ENCODE measurements at regions not wholly inside any gene's neighbourhood (a gene's known extent, or its start where the extent isn't known, plus 50 kb on each side); places are given as distances from the start of the nearest gene placed in this dataset.
"Not testable (repeated sequence)": the region's sequence is repeated elsewhere in the genome, so short reads cannot be mapped to it uniquely, and the experiment has no call there.

DNA sequence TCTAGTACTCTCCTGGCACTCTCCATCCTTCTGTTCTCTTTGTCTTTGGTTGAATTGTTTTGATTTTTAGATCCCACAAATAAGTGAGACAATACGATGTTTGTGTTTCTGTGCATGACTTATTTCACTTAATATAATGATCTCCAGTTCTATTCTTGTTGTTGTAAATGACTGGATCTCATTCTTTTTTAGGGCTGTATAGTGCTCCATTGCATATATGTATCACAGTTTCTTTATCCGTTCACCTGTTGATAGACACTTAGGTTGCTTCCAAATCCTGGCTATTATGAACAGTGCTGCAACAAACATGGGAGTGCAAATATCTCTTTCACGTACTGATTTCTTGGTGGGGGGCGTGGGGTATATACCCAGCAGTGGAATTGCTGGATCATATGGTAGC is 245.0 kb downstream of the ADCYAP1 start:
- DNase-seq = no peak

DNA sequence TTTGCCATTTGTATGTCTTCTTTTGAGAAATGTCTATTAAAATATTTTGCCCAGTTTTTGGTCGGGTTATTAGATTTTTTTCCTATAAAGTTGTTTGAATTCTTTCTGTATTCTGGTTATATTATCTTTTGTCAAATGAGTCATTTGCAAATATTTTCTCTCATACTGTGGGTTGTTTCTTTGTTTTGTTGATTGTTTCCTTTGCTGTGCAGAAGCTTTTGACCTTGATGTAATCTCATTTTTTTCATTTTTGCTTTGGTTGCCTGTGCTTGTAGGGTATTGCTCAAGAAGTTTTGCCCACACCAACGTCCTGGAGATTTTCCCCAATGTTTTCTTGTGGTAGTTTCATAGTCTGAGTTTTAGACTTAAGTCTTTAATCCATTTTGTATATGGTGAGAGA is 245.7 kb downstream of the ADCYAP1 start:
- DNase-seq = no peak

GRCh38 chr18:1152958-1153357 is 248.3 kb downstream of the ADCYAP1 start:
- DNase-seq = not testable (repeated sequence)

- no peak for DNase-seq
Observed at GRCh38 chr18:1173593-1173992, 268.9 kb downstream of the ADCYAP1 start.

DNA sequence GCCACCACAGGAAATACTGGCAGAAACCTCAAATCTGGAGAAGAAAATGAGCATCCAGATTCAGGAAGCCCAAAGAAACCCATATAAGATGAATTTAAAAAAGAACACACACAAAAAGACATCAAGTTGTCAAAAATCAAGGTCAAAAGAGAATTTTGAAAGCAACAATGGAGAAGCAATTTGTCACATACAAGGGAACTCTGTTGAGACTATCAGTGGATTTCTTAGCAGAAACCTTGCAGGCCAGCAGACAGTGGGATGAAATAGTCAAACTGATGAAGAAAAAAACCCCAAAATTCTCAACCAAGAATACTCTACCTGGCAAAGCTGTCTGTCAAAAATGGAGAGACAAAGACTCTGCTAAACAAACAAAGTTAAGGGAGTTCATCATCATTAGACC is 272.6 kb downstream of the ADCYAP1 start:
- no peak for DNase-seq

DNA sequence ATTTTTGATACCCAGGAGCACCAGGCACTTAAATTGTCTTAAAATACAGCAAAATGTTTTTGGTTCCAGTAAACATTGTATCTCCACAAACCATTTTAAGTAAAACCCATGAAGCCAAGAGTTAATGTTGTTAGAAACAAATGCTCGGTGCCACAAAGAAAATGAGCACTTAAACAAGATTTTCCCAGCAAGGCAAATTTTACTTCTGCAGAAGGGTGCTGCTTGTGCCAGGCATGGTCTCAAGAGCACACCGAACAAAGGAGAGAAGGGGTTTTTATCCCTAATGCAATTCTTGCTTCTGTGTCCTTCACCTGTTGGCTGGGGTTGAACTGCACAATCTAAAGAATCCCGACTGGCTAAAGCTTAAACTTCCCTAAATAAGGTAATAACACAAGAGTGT is 286.7 kb downstream of the ADCYAP1 start:
- no peak for DNase-seq

DNA sequence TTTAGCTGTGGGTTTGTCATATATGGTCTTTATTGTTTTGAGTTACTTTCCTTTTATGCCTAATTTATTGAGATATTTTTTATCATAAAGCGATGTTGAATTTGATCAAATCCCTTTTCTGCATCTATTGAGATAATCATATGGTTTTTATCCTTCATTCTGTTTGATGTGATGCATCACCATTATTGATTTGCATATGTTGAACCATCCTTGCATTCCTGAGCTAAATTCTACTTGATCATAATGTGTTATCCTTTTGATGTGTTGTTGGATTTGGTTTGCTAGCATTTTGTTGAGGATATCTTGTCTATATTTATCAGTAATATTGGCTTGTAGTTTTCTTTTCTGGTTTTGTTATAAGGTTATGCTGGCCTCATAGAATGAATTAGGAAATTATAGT is 308.5 kb downstream of the ADCYAP1 start:
- no peak for DNase-seq

DNA sequence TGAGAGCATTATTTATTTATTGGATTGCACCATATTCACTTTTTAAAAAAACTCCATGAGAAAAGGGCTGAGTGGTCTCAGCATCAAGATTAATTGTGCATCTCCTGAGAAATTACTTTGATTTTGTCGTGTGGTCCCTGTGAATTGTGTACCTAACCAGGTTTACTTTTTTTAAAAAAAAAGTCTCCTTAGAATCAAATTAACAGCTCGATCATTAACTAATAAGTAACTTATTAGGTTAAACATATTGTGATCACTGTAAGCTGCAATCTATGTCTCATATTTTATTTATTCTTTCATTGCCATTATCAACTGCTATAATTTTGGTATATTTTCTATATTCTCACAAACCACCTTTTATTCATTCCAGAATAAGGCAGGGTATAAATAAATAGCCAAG is 318.2 kb downstream of the ADCYAP1 start:
- no peak for DNase-seq

GRCh38 chr18:1227025-1227424 is 322.4 kb downstream of the ADCYAP1 start:
- no peak for DNase-seq

DNA sequence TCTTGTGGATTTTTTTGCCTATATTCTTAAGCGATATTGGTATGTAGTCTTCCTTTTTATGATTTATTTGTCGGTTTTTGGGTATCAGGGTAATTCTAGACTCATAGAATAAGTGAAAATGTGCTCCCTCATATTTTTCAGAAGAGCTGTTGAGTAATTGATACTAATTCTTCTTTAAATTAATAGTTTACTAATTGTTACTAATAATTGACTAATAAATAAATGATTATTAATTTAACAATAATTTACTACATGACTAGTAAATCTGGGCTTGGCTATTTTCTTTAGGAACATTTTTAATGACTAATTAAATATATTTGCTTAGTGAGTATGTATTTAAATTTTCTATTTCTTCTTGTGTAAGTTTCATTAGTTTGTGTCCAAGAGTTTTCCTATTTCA is 325.0 kb downstream of the ADCYAP1 start:
- no peak for DNase-seq

DNA sequence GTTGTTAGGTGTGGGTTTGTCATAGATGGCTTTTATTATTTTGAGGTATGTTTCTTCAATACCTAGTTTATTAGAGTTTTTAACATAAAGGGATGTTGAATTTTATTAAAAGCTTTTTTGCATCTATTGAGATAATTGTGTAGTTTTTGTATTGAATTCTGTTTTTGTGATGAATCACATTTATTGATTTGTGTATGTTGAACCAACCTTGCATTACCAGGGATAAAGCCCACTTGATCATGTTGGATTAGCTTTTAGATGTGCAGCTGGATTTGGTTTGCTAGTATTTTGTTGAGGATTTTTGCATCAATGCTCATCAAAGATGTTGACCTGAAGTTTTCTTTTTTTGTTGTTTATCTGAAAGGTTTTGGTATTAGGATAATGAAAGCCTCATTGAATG is 328.2 kb downstream of the ADCYAP1 start:
- DNase-seq = no peak

- DNase-seq = no peak
Observed at GRCh38 chr18:1240701-1241100, 336.0 kb downstream of the ADCYAP1 start.

GRCh38 chr18:1244397-1245122 is 339.9 kb downstream of the ADCYAP1 start:
- no peak for DNase-seq

DNA sequence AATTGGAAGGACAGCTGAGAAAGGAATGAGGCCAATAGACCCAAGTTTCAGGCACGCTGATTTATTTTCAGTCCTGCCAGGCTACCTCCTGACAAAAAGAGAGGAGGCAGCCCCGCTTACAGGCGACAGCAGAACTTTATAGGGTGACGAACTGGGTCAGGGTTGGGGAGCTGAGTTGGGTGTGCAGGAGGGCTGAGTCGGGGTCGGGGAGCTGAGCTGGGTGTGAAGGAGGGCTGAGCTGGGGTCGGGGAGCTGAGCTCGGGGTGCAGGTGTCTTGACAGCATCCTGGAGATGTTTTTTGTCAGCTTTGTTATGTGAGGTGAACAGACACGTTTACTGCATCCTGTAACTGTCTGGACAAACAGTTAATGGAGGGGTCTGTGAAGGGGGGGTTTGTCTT is 342.2 kb downstream of the ADCYAP1 start:
- DNase-seq = no peak

DNA sequence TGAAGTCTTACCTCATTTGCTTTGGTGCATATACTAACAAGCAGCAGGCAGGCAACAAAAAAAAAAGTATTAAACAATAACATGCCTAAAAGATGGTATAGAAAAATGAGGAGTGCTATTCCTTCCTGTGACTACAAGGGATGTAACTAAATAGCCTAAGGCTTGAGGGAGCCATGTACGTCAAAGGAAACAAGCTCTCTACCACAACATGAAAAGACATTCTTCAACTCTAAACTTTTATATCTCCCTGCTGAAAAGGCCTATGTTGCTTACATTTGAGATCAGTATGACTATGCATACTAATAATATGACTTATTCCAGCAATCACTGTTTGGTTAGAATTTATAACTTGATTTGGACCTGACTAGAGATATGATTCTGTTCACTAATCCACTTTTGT is 347.9 kb downstream of the ADCYAP1 start:
- no peak for DNase-seq

DNA sequence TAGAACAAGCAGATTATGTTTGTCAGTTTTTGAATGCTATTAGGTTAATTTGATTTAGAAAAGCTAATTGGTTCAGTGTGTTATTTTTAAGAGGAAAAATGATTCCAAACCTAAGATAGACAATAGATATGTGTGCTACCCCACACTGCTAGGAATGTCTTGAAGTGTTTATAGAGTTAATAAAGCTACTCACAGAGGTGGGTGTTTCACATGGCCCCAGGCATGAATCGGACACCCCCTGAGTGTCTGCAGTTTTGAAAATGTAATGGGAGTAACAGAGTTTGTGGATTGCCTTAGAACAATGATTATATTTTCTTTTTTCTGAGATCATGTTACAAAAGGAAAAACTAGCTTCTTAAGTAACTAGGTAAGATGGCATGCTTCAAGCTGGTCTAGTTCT is 348.3 kb downstream of the ADCYAP1 start:
- DNase-seq = no peak

DNA sequence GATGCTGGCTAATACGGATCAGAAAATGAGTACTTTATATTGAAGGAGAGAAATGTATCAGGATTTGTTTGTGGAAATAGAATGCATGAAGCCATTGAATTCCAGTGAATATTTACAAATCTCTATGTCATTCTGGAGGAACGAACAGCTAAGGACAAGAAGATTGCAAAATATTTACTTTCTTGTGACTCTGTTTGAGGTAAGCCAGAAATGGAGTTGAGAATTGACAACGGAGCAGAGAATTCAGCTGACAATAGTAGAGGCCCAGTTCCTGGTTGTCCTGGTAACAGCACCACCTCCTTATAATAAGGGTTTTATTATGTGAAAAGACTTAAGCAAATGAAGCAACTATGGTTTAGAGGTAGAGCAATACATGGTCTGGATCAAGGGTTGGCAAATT is 349.2 kb downstream of the ADCYAP1 start:
- no peak for DNase-seq

DNA sequence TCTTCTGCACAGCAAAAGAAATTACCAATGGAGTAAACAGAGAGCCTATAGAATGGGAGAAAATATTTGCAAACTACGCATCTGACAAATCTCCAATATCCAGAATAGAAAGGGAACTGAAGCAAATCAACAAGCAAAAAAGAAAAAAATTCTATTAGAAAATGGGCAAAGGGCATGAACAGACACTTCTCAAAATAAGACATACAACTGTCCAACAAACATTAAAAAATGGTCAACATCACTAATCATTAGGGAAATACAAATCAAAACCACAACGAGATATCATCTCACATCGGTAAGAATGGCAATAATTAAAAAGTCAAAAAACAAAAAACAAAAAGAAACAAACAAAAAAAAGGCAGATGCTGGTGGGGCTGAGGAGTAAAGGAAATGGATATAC is 356.4 kb downstream of the ADCYAP1 start:
- DNase-seq = no peak

DNA sequence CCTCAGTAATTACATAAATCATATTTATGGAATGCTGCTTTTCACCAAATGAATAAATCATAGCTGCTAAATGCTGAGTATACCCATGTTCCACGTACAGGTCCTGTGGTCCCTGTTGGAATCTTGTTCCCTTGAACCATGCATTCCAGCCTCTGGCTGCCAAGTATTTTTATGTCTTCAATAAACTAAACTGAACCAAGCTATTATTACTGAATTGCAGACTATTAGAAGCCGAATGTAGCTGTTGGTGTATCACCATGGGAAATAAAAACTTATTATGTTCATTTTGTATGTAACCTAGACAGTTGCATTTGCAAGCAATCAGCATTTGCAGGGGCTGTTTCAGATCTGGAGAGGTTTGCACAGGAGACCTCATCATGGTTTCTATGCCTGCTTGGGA is 362.4 kb downstream of the ADCYAP1 start:
- DNase-seq = no peak

DNA sequence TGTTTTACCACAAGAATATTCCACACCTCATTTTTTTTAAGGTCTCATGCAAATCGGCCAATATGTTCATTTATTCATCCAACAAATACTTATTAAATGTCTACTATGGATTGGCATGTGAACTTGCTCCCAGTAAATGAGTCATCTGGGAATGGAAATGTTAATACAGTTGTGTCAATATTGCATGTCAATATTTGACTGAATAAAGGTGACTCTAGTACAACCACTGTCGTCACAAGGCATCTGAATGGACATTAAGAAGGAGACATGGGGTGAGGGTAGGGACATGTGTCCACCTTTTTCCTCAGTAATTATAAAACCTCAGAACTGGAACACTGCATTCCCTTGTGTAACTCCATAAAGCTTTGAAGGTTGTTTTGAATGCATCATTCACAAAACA is 365.4 kb downstream of the ADCYAP1 start:
- no peak for DNase-seq

DNA sequence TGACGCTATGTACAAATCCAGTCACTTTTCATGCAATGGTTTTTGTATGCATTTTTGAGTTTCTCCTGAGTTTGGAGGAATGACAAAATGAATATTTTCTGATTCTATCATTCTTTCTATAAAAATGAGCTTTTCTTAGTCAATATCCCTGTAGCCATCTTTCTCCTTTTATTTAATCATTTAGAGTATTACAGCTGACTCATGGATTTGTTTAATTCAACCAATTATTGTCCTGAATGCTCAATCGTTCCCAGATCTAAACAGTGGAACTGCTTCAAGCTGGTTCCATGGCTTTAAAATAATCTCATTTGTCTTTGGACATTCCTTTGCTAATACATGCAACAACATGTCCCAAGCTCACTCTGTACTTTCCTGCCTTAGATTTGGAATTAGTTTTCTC is 368.8 kb downstream of the ADCYAP1 start:
- DNase-seq = no peak

GRCh38 chr18:1292167-1292566 is 387.5 kb downstream of the ADCYAP1 start:
- no peak for DNase-seq

DNA sequence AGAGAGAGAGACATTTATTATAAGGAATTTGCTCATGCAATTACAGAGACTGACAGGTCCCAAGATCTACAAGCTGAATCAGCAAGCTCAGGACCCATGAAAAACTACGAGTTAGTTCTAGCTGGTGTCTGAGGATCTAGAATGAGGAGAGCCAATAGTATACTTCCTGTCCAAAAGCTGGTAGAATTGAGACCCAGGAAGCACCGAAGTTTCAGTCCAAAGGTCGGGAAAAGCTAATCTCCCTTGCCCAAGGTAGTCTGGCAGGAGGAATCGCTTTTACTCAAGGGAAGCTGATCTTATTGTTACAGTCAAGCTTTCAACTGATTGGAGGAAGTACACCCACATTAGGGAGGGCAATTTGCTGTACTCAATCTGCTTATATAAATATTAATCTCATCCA is 389.6 kb downstream of the ADCYAP1 start:
- no peak for DNase-seq

DNA sequence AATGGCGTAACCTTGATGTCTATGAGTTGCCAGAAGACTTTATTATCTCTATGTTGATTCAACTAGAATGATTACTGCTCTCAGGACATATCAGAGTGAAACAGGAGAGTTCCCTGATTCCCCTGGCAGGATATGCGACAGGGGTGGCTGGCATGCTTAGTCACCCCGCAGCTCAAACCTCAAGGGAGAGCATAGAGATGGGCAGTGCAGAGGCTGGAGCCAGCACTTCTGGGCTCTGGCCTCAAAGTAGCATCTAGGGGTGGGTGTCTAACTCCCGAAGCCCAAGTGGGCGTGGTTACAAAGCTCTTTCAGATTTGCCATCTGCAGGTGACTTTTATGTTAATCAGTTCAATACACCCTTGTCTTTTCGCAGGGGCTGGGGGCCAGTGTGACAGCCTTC is 391.6 kb downstream of the ADCYAP1 start:
- DNase-seq = no peak

DNA sequence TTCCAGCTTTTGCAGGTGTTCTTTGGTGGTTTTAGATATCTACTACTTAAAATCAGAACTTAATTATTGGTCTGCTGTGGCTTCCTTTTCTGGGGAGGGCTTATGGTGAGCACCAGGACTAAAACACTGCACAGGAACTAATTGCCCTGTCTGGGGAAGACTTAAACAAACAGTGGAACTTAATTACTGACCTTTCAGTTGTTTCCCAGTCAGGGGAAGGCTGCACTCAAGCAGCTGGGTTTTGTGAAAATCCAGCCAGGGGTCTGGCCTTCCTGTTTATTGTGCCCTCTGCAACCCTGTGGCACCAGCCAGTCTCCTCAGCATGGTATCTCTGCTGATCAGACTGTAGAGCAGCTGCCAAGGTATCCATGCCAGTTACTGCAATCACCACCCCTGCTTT is 398.2 kb downstream of the ADCYAP1 start:
- DNase-seq = no peak
